Retinal pigment epithelial cell (primary cell): ENCODE measurements at regions not wholly inside any gene's neighbourhood (a gene's known extent, or its start where the extent isn't known, plus 50 kb on each side); places are given as distances from the start of the nearest gene placed in this dataset.

ENCODE experiments used
- DNase-seq: peaks from one replicate; pipeline ENCODE4 v3.0.0-alpha.2; 2010; ENCODE audit warnings: low read depth
- H3K4me3 ChIP-seq: 2 replicates; pipeline ENCODE4 v1.5.1; 2011; ENCODE audit warnings: mild to moderate bottlenecking, low read length, control low read depth, moderate library complexity
- CTCF ChIP-seq: conservative IDR thresholded peaks from 2 replicates; pipeline ENCODE4 v1.5.1; 2011; ENCODE audit warnings: low read depth, low read length, control low read depth, inconsistent platforms

DNA sequence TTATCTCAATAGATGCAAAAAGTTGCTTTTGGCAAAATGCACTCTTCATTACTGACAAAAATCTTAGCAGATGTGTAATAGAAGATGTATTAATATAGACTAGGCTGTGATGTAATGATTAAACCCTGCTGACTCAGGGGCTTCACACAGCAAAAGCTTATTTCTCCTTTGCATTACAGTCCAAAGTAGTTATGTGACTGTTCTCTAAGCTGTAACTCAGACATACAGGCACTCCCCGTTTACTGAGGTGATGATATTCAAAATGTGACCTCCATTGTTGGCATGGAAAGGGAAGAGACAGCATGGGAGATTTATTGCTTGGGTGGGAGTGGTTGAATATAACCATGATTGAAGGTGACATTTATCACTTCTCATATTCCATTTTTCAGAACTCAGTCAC lies 331.5 kb downstream of the SNAPC1 start:
- DNase-seq: no peak
- no peak overlapping the region for H3K4me3 ChIP-seq
- TF ChIP-seq CTCF: no peak

DNA sequence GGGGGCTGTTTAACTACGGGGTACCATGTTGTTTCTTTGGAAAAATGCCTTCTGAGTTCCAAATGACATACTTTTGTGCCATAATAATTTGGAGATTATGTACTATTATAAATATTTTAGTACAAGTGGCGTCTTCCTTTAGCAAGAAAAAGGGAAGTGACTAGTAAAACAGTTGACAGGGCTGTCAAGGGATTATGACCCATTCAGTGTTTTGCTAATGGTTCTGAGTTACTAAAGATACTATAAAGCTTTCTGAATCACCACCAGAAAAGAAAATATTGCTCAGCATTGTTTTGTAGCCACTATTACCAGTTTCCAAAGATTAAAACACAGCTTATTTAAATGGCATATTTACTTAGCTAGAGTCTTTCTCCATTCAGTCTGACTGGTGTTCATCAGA lies 334.9 kb downstream of the SNAPC1 start:
- TF ChIP-seq CTCF: no peak
- DNase-seq: no peak
- H3K4me3 ChIP-seq: no peak overlapping the region

DNA sequence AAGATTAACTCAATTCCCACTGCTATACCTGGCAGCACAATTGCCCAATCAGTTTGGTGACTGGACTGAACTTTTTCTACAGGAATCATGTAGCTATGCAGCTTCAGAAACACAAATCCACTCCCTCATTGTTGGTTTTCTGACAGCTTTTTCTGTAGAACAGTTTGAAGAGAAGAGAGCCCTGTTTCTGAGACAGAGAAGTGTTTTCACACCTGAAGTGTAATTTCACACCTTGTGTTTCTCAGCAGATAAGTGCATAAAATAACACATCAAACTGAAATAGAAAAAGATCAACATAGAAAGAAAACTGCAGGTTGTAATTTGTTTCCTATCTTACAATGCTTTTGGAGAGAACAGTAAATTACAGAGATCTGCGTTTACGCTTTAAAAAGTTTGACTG lies 335.6 kb downstream of the SNAPC1 start:
- DNase-seq: no peak
- no peak for TF ChIP-seq CTCF
- H3K4me3 ChIP-seq: no peak overlapping the region

DNA sequence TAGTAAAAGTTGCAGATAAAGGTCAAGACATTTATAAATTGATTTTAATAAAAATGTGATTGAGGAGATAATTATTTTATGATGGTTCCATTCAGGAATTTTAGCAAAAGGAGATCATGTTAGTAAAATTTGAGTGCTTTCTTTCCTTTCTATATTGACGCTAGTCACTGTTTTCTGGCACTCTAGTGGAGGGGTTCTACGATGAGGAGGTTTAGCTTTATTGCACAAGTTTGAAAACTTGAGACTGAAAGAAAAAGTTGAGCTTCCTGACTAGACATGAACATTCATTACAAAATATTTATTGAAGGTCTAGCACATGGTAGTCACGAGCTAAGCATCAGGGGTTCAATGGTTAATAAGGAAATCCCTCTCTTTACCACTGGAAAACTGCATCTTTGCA lies 336.1 kb downstream of the SNAPC1 start:
- TF ChIP-seq CTCF: no peak
- no peak for DNase-seq
- no peak overlapping the region for H3K4me3 ChIP-seq

DNA sequence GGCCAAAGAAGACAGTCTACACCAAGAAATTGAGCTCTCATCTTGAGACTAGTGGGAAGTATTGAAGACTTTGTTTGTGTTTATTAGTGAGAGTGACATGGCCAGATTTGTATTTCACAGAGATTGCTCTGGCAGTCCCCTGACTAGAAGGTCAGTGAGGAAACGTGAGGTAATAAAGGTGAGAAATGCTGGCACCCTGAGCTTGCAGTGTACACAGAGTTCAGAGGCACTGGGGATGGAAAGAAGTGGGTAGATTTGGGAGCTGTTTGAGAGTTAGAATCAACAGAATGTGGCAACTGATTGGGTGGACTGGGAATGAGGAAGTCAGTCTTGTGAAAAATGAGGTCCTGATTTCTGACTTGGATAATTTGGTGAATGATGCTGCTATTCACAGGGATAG lies 336.9 kb downstream of the SNAPC1 start:
- TF ChIP-seq CTCF: no peak
- DNase-seq: no peak
- H3K4me3 ChIP-seq: no peak overlapping the region

DNA sequence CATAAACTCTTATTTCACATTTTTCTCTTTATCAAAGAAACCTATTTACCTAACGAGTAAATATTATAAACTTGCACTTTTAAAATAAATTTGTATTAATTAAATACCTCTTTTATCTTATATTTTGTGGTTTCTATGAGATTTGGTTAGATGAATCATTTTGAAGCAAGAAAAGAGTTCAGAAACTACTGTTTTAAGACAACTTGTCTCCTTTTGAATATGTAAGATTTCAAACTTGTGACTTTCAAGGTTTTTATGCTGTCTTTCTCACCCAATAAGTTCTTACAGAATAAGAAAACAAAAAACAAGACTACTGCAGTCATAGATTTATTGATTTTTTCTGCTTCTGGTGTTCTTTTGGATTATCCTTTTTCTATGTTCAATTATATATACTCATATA lies 339.0 kb downstream of the SNAPC1 start:
- no peak for DNase-seq
- no peak for TF ChIP-seq CTCF
- H3K4me3 ChIP-seq: no peak overlapping the region

- TF ChIP-seq CTCF: no peak
- H3K4me3 ChIP-seq: no peak overlapping the region
- DNase-seq: no peak
These were observed 339.6 kb downstream of the SNAPC1 start for GRCh38 chr14:62101673-62102348.
